HCT116 (cell line): ENCODE measurements at regions not wholly inside any gene's neighbourhood (a gene's known extent, or its start where the extent isn't known, plus 50 kb on each side); places are given as distances from the start of the nearest gene placed in this dataset.

Experiments
- ATAC-seq: fragments of 200-7000 bp; cut with Tn5 transposase; 2 replicates; pipeline ENCODE4 v1.9.1; 2020; ENCODE audit warnings: mild to moderate bottlenecking, moderate library complexity
- BruUV-seq: library from RNA; stranded (reverse); fragments of 400-500 nt; replicated peaks from 2 replicates; lab custom pipeline; 2021; lab: Mats Ljungman, UMichigan
- CTCF ChIA-PET: fragments of 300-600 bp; sonication (Branson Sonifier 250); formaldehyde crosslinking; loops from one replicate; lab custom pipeline; 2021; ENCODE audit warnings: antibody characterized with exemption; lab: Charles Lee
- POLR2A ChIA-PET: fragments of 300-600, 350-600 bp; sonication (Branson Sonifier 250); formaldehyde crosslinking; loops from one replicate; lab custom pipeline; 2021; ENCODE audit warnings: antibody characterized with exemption; lab: Charles Lee
- RAD21 ChIA-PET, 2 experiments: fragments of 300-600 bp; sonication (Branson Sonifier 250); formaldehyde crosslinking; loops; one replicate each; lab custom pipeline; 2023; ENCODE audit warnings: low total read pairs in 2 of 2; ENCODE audit not compliant: uncharacterized antibody in 2 of 2, unreplicated experiment in 2 of 2, low non-redundant PET in 1 of 2; lab: Charles Lee
- DNase-seq: peaks from one replicate; pipeline ENCODE4 v3.0.0-alpha.2; 2010; ENCODE audit warnings: low read depth, low spot score
- H2AFZ ChIP-seq: fragments of 200-600 bp; shearing (Covaris generic), sonication (generic); 2 replicates; pipeline ENCODE4 v1.6.1; 2017; ENCODE audit warnings: low read depth, mixed run types, mixed read lengths, antibody characterized with exemption, low read length; ENCODE audit not compliant: poor library complexity, severe bottlenecking
- H3K27ac ChIP-seq: 2 replicates; pipeline ENCODE4 v1.5.1; 2012; ENCODE audit warnings: low read depth, low read length
- H3K27me3 ChIP-seq: fragments of 200-600 bp; sonication (generic); 2 replicates; pipeline ENCODE4 v1.6.1; 2016; ENCODE audit warnings: mixed run types, low read length, mixed read lengths; ENCODE audit not compliant: insufficient read depth
- H3K36me3 ChIP-seq, 2 experiments: fragments of 200-500 bp in 1 of 2; fragments of 200-600 bp in 1 of 2; sonication (Bioruptor generic) in 1 of 2; sonication (generic) in 1 of 2; 2 replicates each; pipeline versions ENCODE4 v1.5.1 to v1.6.1; 2014 to 2016; ENCODE audit warnings: low read length in 2 of 2, inconsistent platforms in 1 of 2, mixed read lengths in 1 of 2, mixed run types in 1 of 2; ENCODE audit not compliant: insufficient read depth in 2 of 2, control insufficient read depth in 1 of 2
- H3K4me1 ChIP-seq, 2 experiments: fragments of 200-600 bp in 1 of 2; sonication (generic) in 1 of 2; 2 replicates each; pipeline versions ENCODE4 v1.5.1 to v1.6.1; 2012 to 2017; ENCODE audit warnings: low read length in 2 of 2, inconsistent platforms in 1 of 2, mild to moderate bottlenecking in 1 of 2, mixed read lengths in 1 of 2, mixed run types in 1 of 2, moderate library complexity in 1 of 2; ENCODE audit not compliant: insufficient read depth in 2 of 2, control insufficient read depth in 1 of 2
- H3K4me2 ChIP-seq: fragments of 200-600 bp; sonication (generic); 2 replicates; pipeline ENCODE4 v1.6.1; 2017; ENCODE audit warnings: mixed run types, low read length, mixed read lengths
- H3K4me3 ChIP-seq, 2 experiments: fragments of 200-600 bp in 1 of 2; sonication (generic) in 1 of 2; replicated peaks in 1 of 2; 2 replicates each; pipeline ENCODE4 v1.5.1; 2011 to 2016; ENCODE audit warnings: low read length in 2 of 2, control low read depth in 1 of 2, low read depth in 1 of 2, mild to moderate bottlenecking in 1 of 2, mixed read lengths in 1 of 2, mixed run types in 1 of 2
- H3K79me2 ChIP-seq: fragments of 200-600 bp; sonication (generic); 2 replicates; pipeline ENCODE4 v1.6.1; 2017; ENCODE audit warnings: mild to moderate bottlenecking, mixed run types, low read length, moderate library complexity, mixed read lengths; ENCODE audit not compliant: insufficient read depth
- H3K9ac ChIP-seq: fragments of 200-600 bp; sonication (generic); 2 replicates; pipeline ENCODE4 v1.6.1; 2016; ENCODE audit warnings: low read length, mixed read lengths
- H3K9me2 ChIP-seq: fragments of 200-600 bp; sonication (generic), shearing (Covaris generic); 2 replicates; pipeline ENCODE4 v1.6.1; 2017; ENCODE audit warnings: mixed run types, mild to moderate bottlenecking, moderate library complexity; ENCODE audit not compliant: insufficient read depth
- H3K9me3 ChIP-seq, 2 experiments: fragments of 200-500 bp in 1 of 2; fragments of 200-600 bp in 1 of 2; sonication (Bioruptor generic) in 1 of 2; sonication (generic) in 1 of 2; 2 replicates each; pipeline ENCODE4 v1.6.1; 2014 to 2017; ENCODE audit warnings: low read length in 2 of 2, mixed read lengths in 2 of 2, inconsistent platforms in 1 of 2, low read depth in 1 of 2, mild to moderate bottlenecking in 1 of 2, mixed run types in 1 of 2, moderate library complexity in 1 of 2; ENCODE audit not compliant: control insufficient read depth in 1 of 2, insufficient read depth in 1 of 2
- H4K20me1 ChIP-seq: fragments of 200-600 bp; sonication (generic), shearing (Covaris generic); 2 replicates; pipeline ENCODE4 v1.6.1; 2017; ENCODE audit warnings: mixed run types, mild to moderate bottlenecking, moderate library complexity; ENCODE audit not compliant: insufficient read depth
- CEBPB ChIP-seq: IDR thresholded peaks from 2 replicates; pipeline ENCODE4 v1.6.1; 2012; ENCODE audit warnings: low read depth
- EGR1 ChIP-seq: IDR thresholded peaks from 2 replicates; pipeline ENCODE4 v1.6.1; 2012; ENCODE audit warnings: low read depth
- ELF1 ChIP-seq: IDR thresholded peaks from 2 replicates; pipeline ENCODE4 v1.6.1; 2012; ENCODE audit warnings: low read depth, borderline replicate concordance
- EZH2phosphoT487 ChIP-seq: fragments of 200-600 bp; IDR thresholded peaks from 2 replicates; pipeline ENCODE4 v1.6.1; 2018; ENCODE audit warnings: antibody characterized with exemption, borderline replicate concordance
- FOSL1 ChIP-seq: IDR thresholded peaks from 2 replicates; pipeline ENCODE4 v1.6.1; 2012; ENCODE audit warnings: low read depth
- JUND ChIP-seq: IDR thresholded peaks from 2 replicates; pipeline ENCODE4 v1.6.1; 2012
- POLR2A ChIP-seq: IDR thresholded peaks from 2 replicates; pipeline ENCODE4 v1.7.0; 2011; ENCODE audit warnings: borderline replicate concordance; ENCODE audit not compliant: insufficient read depth, insufficient read length; ENCODE audit errors: extremely low read depth
- POLR2AphosphoS5 ChIP-seq: IDR thresholded peaks from 2 replicates; pipeline ENCODE4 v1.6.1; 2011; ENCODE audit warnings: mild to moderate bottlenecking, low read depth, low read length, moderate library complexity
- RAD21 ChIP-seq: IDR thresholded peaks from 2 replicates; pipeline ENCODE4 v1.6.1; 2012; ENCODE audit warnings: low read depth, mild to moderate bottlenecking
- SP1 ChIP-seq: IDR thresholded peaks from 2 replicates; pipeline ENCODE4 v1.6.1; 2012; ENCODE audit warnings: low read depth
- YY1 ChIP-seq: IDR thresholded peaks from 2 replicates; pipeline ENCODE4 v1.6.1; 2011; ENCODE audit warnings: low read length, low read depth, moderate library complexity, mild to moderate bottlenecking; ENCODE audit not compliant: insufficient replicate concordance; ENCODE audit errors: extremely low read depth
- ZNF274 ChIP-seq: fragments of 200-500 bp; sonication (Bioruptor generic); IDR thresholded peaks from 2 replicates; pipeline ENCODE4 v1.6.1; 2014; ENCODE audit warnings: mild to moderate bottlenecking, low read depth, low read length, inconsistent platforms
- intact Hi-C: fragments of 100-400 bp; cut with micrococcal nuclease; formaldehyde crosslinking; loops from 2 replicates; pipeline ENCODE4 v1.10.0; 2022
- TF ChIP-seq, protein P1 (sequence below): IDR thresholded peaks from 2 replicates; pipeline ENCODE4 v1.6.1; 2011; ENCODE audit warnings: mild to moderate bottlenecking, low read length, moderate library complexity; ENCODE audit not compliant: insufficient replicate concordance; ENCODE audit errors: extremely low read depth

DNA sequence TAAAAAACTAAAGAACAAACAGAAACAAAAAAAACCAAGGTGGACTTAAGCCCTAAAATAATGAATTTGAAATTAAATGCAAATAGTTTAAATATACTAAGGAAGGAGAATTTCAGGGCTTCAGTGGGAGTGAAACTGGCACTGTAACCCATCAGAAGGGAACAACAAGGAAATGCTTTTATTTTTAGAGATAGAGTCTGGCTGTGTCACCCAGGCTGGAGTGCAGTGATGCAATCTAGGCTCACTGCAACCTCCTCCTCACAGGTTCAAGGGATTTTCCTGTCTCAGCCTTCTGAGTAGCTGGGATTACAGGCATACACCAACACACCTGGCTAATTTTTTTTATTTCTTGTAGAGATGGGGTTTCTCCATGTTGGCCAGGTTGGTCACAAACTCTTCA lies 625.2 kb upstream of the CDH8 start (continued):
- TF ChIP-seq RAD21 (no peak), CEBPB (no peak), ELF1 (no peak), JUND (no peak), POLR2A (no peak)
- TF ChIP-seq, all 23 proteins: peak for 0

DNA sequence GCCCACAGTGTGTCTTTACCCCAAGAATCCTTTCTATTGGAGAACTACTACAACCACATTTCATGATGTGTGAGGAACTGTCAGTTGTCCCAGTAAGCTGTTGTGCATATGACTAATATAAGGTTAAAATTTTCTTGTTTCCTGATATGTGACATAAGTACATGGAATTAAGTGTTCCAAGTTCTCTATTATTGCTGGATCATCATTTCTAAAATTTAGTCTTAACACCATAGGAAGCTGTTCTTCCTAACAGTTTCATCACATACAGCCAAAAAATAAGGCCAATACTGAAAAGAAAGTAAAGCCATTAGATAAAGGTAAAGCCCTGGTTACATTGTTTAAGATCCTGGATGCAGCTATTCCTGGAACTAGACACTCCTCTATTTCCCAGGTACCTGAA lies 620.9 kb upstream of the CDH8 start:
- no peak for DNase-seq
- Histone ChIP-seq H3K9me2 (no peaks in the 10 kb centered on the region), H3K4me1 (no peaks in the 10 kb centered on the region), H2AFZ (no peak overlapping the region), H3K9ac (no peak overlapping the region), H3K36me3 (no peaks in the 10 kb centered on the region), H3K4me2 (no peak overlapping the region), H3K79me2 (no peaks in the 10 kb centered on the region), H3K9me3 (peaks cover 11 to 16% of the 10 kb centered on the region in 2 experiments; a peak in 2 of 4 replicates), H4K20me1 (no peaks in the 10 kb centered on the region), H3K27ac (no peak overlapping the region), H3K27me3 (no peaks in the 10 kb centered on the region), H3K4me3 (no peak overlapping the region)
- no TSS peak for BruUV-seq
- ChIA-PET POLR2A (no interaction called here), CTCF (no interaction called here), RAD21 (no interaction called here)
- TF ChIP-seq SP1 (no peak), EGR1 (no peak), ZNF274 (no peak), FOSL1 (no peak), POLR2AphosphoS5 (no peak), RAD21 (no peak), ELF1 (no peak), YY1 (no peak), EZH2phosphoT487 (no peak), POLR2A (no peak)
- TF ChIP-seq, protein P1, sequence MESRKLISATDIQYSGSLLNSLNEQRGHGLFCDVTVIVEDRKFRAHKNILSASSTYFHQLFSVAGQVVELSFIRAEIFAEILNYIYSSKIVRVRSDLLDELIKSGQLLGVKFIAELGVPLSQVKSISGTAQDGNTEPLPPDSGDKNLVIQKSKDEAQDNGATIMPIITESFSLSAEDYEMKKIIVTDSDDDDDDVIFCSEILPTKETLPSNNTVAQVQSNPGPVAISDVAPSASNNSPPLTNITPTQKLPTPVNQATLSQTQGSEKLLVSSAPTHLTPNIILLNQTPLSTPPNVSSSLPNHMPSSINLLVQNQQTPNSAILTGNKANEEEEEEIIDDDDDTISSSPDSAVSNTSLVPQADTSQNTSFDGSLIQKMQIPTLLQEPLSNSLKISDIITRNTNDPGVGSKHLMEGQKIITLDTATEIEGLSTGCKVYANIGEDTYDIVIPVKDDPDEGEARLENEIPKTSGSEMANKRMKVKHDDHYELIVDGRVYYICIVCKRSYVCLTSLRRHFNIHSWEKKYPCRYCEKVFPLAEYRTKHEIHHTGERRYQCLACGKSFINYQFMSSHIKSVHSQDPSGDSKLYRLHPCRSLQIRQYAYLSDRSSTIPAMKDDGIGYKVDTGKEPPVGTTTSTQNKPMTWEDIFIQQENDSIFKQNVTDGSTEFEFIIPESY = no peak
- ATAC-seq = no peak
- intact Hi-C loops = no loop called here
